H9 (cell line): ENCODE measurements at regions not wholly inside any gene's neighbourhood (a gene's known extent, or its start where the extent isn't known, plus 50 kb on each side); places are given as distances from the start of the nearest gene placed in this dataset.

Source experiments
- DNase-seq: peaks from one replicate; pipeline ENCODE4 v3.0.0-alpha.2; 2017
- H2AFZ ChIP-seq: one replicate; pipeline ENCODE4 v1.6.1; 2013; ENCODE audit warnings: mild to moderate bottlenecking, low read length, control low read depth, moderate library complexity
- H2AK5ac ChIP-seq: 2 replicates; pipeline ENCODE4 v1.6.1; 2013; ENCODE audit warnings: low read length, control low read depth, mixed read lengths; ENCODE audit not compliant: insufficient read length
- H2BK120ac ChIP-seq: one replicate; pipeline ENCODE4 v1.6.1; 2013; ENCODE audit warnings: low read depth, mild to moderate bottlenecking, low read length, control low read depth, inconsistent platforms; ENCODE audit not compliant: poor library complexity, severe bottlenecking
- H2BK12ac ChIP-seq: 2 replicates; pipeline ENCODE4 v1.6.1; 2013; ENCODE audit warnings: low read length, control low read depth, mixed read lengths, low read depth; ENCODE audit not compliant: insufficient read length
- H2BK15ac ChIP-seq: 2 replicates; pipeline ENCODE4 v1.6.1; 2013; ENCODE audit warnings: low read depth, low read length, control low read depth
- H2BK20ac ChIP-seq: one replicate; pipeline ENCODE4 v1.6.1; 2013; ENCODE audit warnings: low read depth, mild to moderate bottlenecking, low read length, control low read depth, inconsistent platforms; ENCODE audit not compliant: poor library complexity, severe bottlenecking
- H2BK5ac ChIP-seq: 2 replicates; pipeline ENCODE4 v1.6.1; 2013; ENCODE audit warnings: low read length, control low read depth, mixed read lengths; ENCODE audit not compliant: insufficient read length
- H3K14ac ChIP-seq: 2 replicates; pipeline ENCODE4 v1.6.1; 2013; ENCODE audit warnings: low read length, control low read depth; ENCODE audit not compliant: insufficient read depth
- H3K18ac ChIP-seq: 2 replicates; pipeline ENCODE4 v1.6.1; 2013; ENCODE audit warnings: low read depth, mild to moderate bottlenecking, mixed read lengths, low read length, control low read depth; ENCODE audit not compliant: insufficient read length
- H3K23ac ChIP-seq: 2 replicates; pipeline ENCODE4 v1.6.1; 2013; ENCODE audit warnings: low read length, control low read depth, mixed read lengths, low read depth; ENCODE audit not compliant: insufficient read length
- H3K23me2 ChIP-seq: 2 replicates; pipeline ENCODE4 v1.6.1; 2013; ENCODE audit warnings: low read depth, mild to moderate bottlenecking, mixed read lengths, low read length, control low read depth; ENCODE audit not compliant: insufficient read length, poor library complexity, severe bottlenecking
- H3K27ac ChIP-seq: 2 replicates; pipeline ENCODE4 v1.5.1; 2013; ENCODE audit warnings: low read length, control low read depth, mixed read lengths, low read depth; ENCODE audit not compliant: insufficient read length
- H3K27me3 ChIP-seq: 2 replicates; pipeline ENCODE4 v1.6.1; 2013; ENCODE audit warnings: low read length, control low read depth, inconsistent platforms; ENCODE audit not compliant: insufficient read depth
- H3K4ac ChIP-seq: 2 replicates; pipeline ENCODE4 v1.6.1; 2013; ENCODE audit warnings: low read depth, mild to moderate bottlenecking, control low read depth, inconsistent platforms, low read length, moderate library complexity
- H3K4me1 ChIP-seq: 2 replicates; pipeline ENCODE4 v1.6.1; 2013; ENCODE audit warnings: low read length, control low read depth, inconsistent platforms; ENCODE audit not compliant: insufficient read depth
- H3K4me2 ChIP-seq: 2 replicates; pipeline ENCODE4 v1.6.1; 2013; ENCODE audit warnings: low read length, control low read depth, mixed read lengths; ENCODE audit not compliant: insufficient read length, insufficient read depth
- H3K56ac ChIP-seq: 2 replicates; pipeline ENCODE4 v1.6.1; 2013; ENCODE audit warnings: low read depth, mild to moderate bottlenecking, mixed read lengths, low read length, control low read depth; ENCODE audit not compliant: insufficient read length
- H3K79me1 ChIP-seq: 2 replicates; pipeline ENCODE4 v1.6.1; 2013; ENCODE audit warnings: low read depth, mild to moderate bottlenecking, moderate library complexity, low read length, control low read depth, inconsistent platforms; ENCODE audit not compliant: insufficient read depth, poor library complexity, severe bottlenecking
- H3K79me2 ChIP-seq: 2 replicates; pipeline ENCODE4 v1.6.1; 2013; ENCODE audit warnings: low read length, control low read depth, inconsistent platforms; ENCODE audit not compliant: insufficient read depth
- H3K9ac ChIP-seq: 2 replicates; pipeline ENCODE4 v1.6.1; 2013; ENCODE audit warnings: low read length, control low read depth, mixed read lengths; ENCODE audit not compliant: insufficient read length; ENCODE audit errors: extremely low read depth
- H3K9me3 ChIP-seq: one replicate; pipeline ENCODE4 v1.6.1; 2013; ENCODE audit warnings: low read depth, low read length, inconsistent platforms; ENCODE audit not compliant: control insufficient read depth
- H3T11ph ChIP-seq: one replicate; pipeline ENCODE4 v1.6.1; 2013; ENCODE audit warnings: mild to moderate bottlenecking, low read length, control low read depth, inconsistent platforms
- H4K20me1 ChIP-seq: one replicate; pipeline ENCODE4 v1.6.1; 2013; ENCODE audit not compliant: control insufficient read depth, insufficient read length, insufficient read depth
- H4K5ac ChIP-seq: 2 replicates; pipeline ENCODE4 v1.6.1; 2013; ENCODE audit warnings: low read depth, mild to moderate bottlenecking, mixed read lengths, low read length, control low read depth; ENCODE audit not compliant: insufficient read length
- H4K8ac ChIP-seq: replicated peaks from 2 replicates; pipeline ENCODE4 v1.6.1; 2013; ENCODE audit warnings: low read length, control low read depth, mixed read lengths, low read depth; ENCODE audit not compliant: insufficient read length
- H4K91ac ChIP-seq: 2 replicates; pipeline ENCODE4 v1.6.1; 2013; ENCODE audit warnings: low read depth, mild to moderate bottlenecking, moderate library complexity, mixed read lengths, low read length, control low read depth; ENCODE audit not compliant: insufficient read length
- H3K27ac Mint-ChIP-seq, 3 experiments: 2 replicates in 2 of 3; 3 replicates in 1 of 3; pipeline ENCODE4 v1.8.0; 2020 to 2021; ENCODE audit warnings: mixed read lengths in 3 of 3, mild to moderate bottlenecking in 1 of 3, moderate library complexity in 1 of 3
- H3K27me3 Mint-ChIP-seq: 2 replicates; pipeline ENCODE4 v1.8.0; 2021; ENCODE audit warnings: low read depth, mild to moderate bottlenecking, moderate library complexity, mixed read lengths
- H3K36me3 Mint-ChIP-seq, 3 experiments: 2 replicates in 2 of 3; 3 replicates in 1 of 3; pipeline ENCODE4 v1.8.0; 2020 to 2021; ENCODE audit warnings: low read depth in 3 of 3, mixed read lengths in 3 of 3; ENCODE audit not compliant: insufficient read depth in 1 of 3
- H3K4me1 Mint-ChIP-seq, 2 experiments: 2 replicates each; pipeline ENCODE4 v1.8.0; 2020; ENCODE audit warnings: mixed read lengths in 2 of 2
- H3K4me3 Mint-ChIP-seq, 2 experiments: 2 replicates in 1 of 2; 3 replicates in 1 of 2; pipeline ENCODE4 v1.8.0; 2020 to 2021; ENCODE audit warnings: mild to moderate bottlenecking in 2 of 2, mixed read lengths in 2 of 2, moderate library complexity in 1 of 2
- H3K9me3 Mint-ChIP-seq, 2 experiments: 2 replicates in 1 of 2; 3 replicates in 1 of 2; pipeline ENCODE4 v1.8.0; 2020; ENCODE audit warnings: mild to moderate bottlenecking in 2 of 2, mixed read lengths in 2 of 2, moderate library complexity in 1 of 2
- CTCF ChIP-seq: fragments of 200-600 bp; sonication (generic); conservative IDR thresholded peaks from 3 replicates; pipeline ENCODE4 v1.8.0; 2021; ENCODE audit warnings: antibody characterized with exemption, mild to moderate bottlenecking
- WGBS: extraction: QIAGEN DNeasy Blood & Tissue Kit; methylation state at CpG from one replicate; pipeline ENCODE4 v1.1.7; 2013; ENCODE audit warnings: missing lambda C conversion rate, low lambda C conversion rate, mixed read lengths; ENCODE audit not compliant: insufficient read length; ENCODE audit errors: extremely low coverage; 5-methylcytosine and 5-hydroxymethylcytosine counted together

GRCh38 chr15:85925649-85926237 lies 131.0 kb upstream of the KLHL25 start:
- no peaks in the 10 kb centered on the region for H3K79me1 ChIP-seq
- H4K20me1 ChIP-seq, result no peaks in the 10 kb centered on the region
- H3K9ac ChIP-seq, result no peak overlapping the region
- H3K14ac ChIP-seq, result no peak overlapping the region
- H2BK20ac ChIP-seq, result no peak overlapping the region
- H3K4me3 Mint-ChIP-seq, result no peak overlapping the region
- no peak overlapping the region for H3K18ac ChIP-seq
- H3T11ph ChIP-seq, result no peak overlapping the region
- H3K4me2 ChIP-seq, result no peak overlapping the region
- no peak overlapping the region for H3K23ac ChIP-seq
- H3K4me1 Mint-ChIP-seq, result peaks cover 22 to 24% of the 10 kb centered on the region in 2 experiments
- H2BK5ac ChIP-seq, result no peak overlapping the region
- no peak for TF ChIP-seq CTCF
- no peaks in the 10 kb centered on the region for H3K9me3 ChIP-seq
- no peak overlapping the region for H2BK15ac ChIP-seq
- no peak overlapping the region for H3K4ac ChIP-seq
- no peaks in the 10 kb centered on the region for H3K27me3 ChIP-seq
- no CpG with 5 or more reads among the region's 8 CpGs for WGBS
- H3K23me2 ChIP-seq, result no peaks in the 10 kb centered on the region
- H3K79me2 ChIP-seq, result no peaks in the 10 kb centered on the region
- no peaks in the 10 kb centered on the region; a peak in 1 of 5 replicates for H3K9me3 Mint-ChIP-seq
- no peak overlapping the region for H4K8ac ChIP-seq
- no peak overlapping the region for H4K5ac ChIP-seq
- H2BK120ac ChIP-seq, result no peak overlapping the region
- DNase-seq, result no peak
- no peaks in the 10 kb centered on the region for H3K36me3 Mint-ChIP-seq
- H2AK5ac ChIP-seq, result no peak overlapping the region
- H3K27ac ChIP-seq, result no peak overlapping the region
- no peak overlapping the region for H2AFZ ChIP-seq
- H3K27me3 Mint-ChIP-seq, result no peaks in the 10 kb centered on the region
- 0 out of 7 replicates have a peak overlapping the region, but pooled peaks of 1 of the 3 experiments have one; percentile 10 for H3K27ac Mint-ChIP-seq
- no peak overlapping the region for H3K56ac ChIP-seq
- peaks cover 5% of the 10 kb centered on the region; the same call in 1 of the 2 replicates for H3K4me1 ChIP-seq
- no peak overlapping the region for H2BK12ac ChIP-seq
- no peak overlapping the region for H4K91ac ChIP-seq
